ENCODE measurements at regions not wholly inside any gene's neighbourhood (a gene's known extent, or its start where the extent isn't known, plus 50 kb on each side); places are given as distances from the start of the nearest gene placed in this dataset.

GRCh38 chr2:34388446-34388845, 789.3 kb upstream of the FAM98A start:
- Histone ChIP-seq H3K36me3 (no peaks in the 10 kb centered on the region), H3K27ac (no peak overlapping the region), H3K9me3 (no peaks in the 10 kb centered on the region), H3K27me3 (no peaks in the 10 kb centered on the region), H3K4me3 (no peak overlapping the region), H3K4me1 (no peaks in the 10 kb centered on the region)
- intact Hi-C loops (cut with DNase I): no loop called here
- no peak for DNase-seq
- TF ChIP-seq POLR2A (IDR thresholded peaks at IDR 0.05): no peak
- no peak for TF ChIP-seq CTCF (IDR thresholded peaks at IDR 0.05)
- WGBS, 2 donors: 24 to 56% methylated on average over 2 of the region's 2 CpGs

GRCh38 chr2:34387536-34387935, 788.4 kb upstream of the FAM98A start:
- WGBS, 2 donors: 72 to 73% methylated on average over 3 of the region's 3 CpGs
- Histone ChIP-seq H3K9me3 (no peaks in the 10 kb centered on the region), H3K4me3 (no peak overlapping the region), H3K36me3 (no peaks in the 10 kb centered on the region), H3K4me1 (no peaks in the 10 kb centered on the region), H3K27ac (no peak overlapping the region), H3K27me3 (no peaks in the 10 kb centered on the region)
- intact Hi-C loops (cut with DNase I): no loop called here
- TF ChIP-seq CTCF (IDR thresholded peaks at IDR 0.05): no peak
- no peak for TF ChIP-seq POLR2A (IDR thresholded peaks at IDR 0.05)
- DNase-seq: no peak

- Histone ChIP-seq H3K27me3 (no peaks in the 10 kb centered on the region), H3K9me3 (no peaks in the 10 kb centered on the region), H3K27ac (no peak overlapping the region), H3K4me1 (no peaks in the 10 kb centered on the region), H3K36me3 (no peaks in the 10 kb centered on the region), H3K4me3 (no peak overlapping the region)
- no peak for TF ChIP-seq CTCF (IDR thresholded peaks at IDR 0.05)
- TF ChIP-seq POLR2A (IDR thresholded peaks at IDR 0.05): no peak
- intact Hi-C loops (cut with DNase I): no loop called here
- 49 to 70% methylated on average over 2 of the region's 2 CpGs for WGBS, 2 donors
- no peak for DNase-seq
Measured at GRCh38 chr2:34379586-34379985, 780.5 kb upstream of the FAM98A start.

GRCh38 chr2:34373586-34374233, 774.6 kb upstream of the FAM98A start:
- no peak overlapping the region for H3K27ac ChIP-seq
- intact Hi-C loops (cut with DNase I): no loop called here
- H3K4me1 ChIP-seq: no peaks in the 10 kb centered on the region
- TF ChIP-seq CTCF (IDR thresholded peaks at IDR 0.05): no peak
- H3K36me3 ChIP-seq: no peaks in the 10 kb centered on the region
- H3K9me3 ChIP-seq: no peaks in the 10 kb centered on the region
- no peak for DNase-seq
- H3K4me3 ChIP-seq: no peak overlapping the region
- H3K27me3 ChIP-seq: no peaks in the 10 kb centered on the region
- 39 to 42% methylated on average over 4 of the region's 4 CpGs for WGBS, 2 donors

GRCh38 chr2:34372967-34373366, 773.9 kb upstream of the FAM98A start:
- DNase-seq: no peak
- Histone ChIP-seq H3K27ac (no peak overlapping the region), H3K27me3 (no peaks in the 10 kb centered on the region), H3K9me3 (no peaks in the 10 kb centered on the region), H3K36me3 (no peaks in the 10 kb centered on the region), H3K4me3 (no peak overlapping the region), H3K4me1 (no peaks in the 10 kb centered on the region)
- WGBS, 2 donors: 21 to 47% methylated on average over 2 of the region's 2 CpGs
- no peak for TF ChIP-seq POLR2A (IDR thresholded peaks at IDR 0.05)
- TF ChIP-seq CTCF (IDR thresholded peaks at IDR 0.05): no peak
- intact Hi-C loops (cut with DNase I): no loop called here
